Erythroblast (primary cell): ENCODE measurements at regions not wholly inside any gene's neighbourhood (a gene's known extent, or its start where the extent isn't known, plus 50 kb on each side); places are given as distances from the start of the nearest gene placed in this dataset.

Experiments used
- GATA1 ChIP-seq: IDR thresholded peaks from 2 replicates; pipeline ENCODE4 v1.6.1; 2011; ENCODE audit warnings: low read depth, mild to moderate bottlenecking, control low read depth, low read length, moderate library complexity
- POLR2A ChIP-seq: IDR thresholded peaks from 2 replicates; pipeline ENCODE4 v1.6.1; 2011; ENCODE audit warnings: mild to moderate bottlenecking, low read length

- TF ChIP-seq POLR2A (no peak), GATA1 (no peak)
These were observed 191.0 kb upstream of the ARX start for GRCh38 chrX:25206778-25207177.
